ENCODE measurements at regions not wholly inside any gene's neighbourhood (a gene's known extent, or its start where the extent isn't known, plus 50 kb on each side); places are given as distances from the start of the nearest gene placed in this dataset.

GRCh38 chr14:76320486-76320885, 55.5 kb upstream of the ESRRB start:
- no peak overlapping the region for H2AFZ ChIP-seq (ENCODE audit: low read length)
- no peak overlapping the region for H3K27ac ChIP-seq (ENCODE audit: insufficient read depth, low read length)
- TF ChIP-seq EZH2 (IDR thresholded peaks at IDR 0.05; ENCODE audit: low read length, missing control alignments) (no peak), CTCF (conservative IDR thresholded peaks at IDR 0.05 in 1 of 2, IDR thresholded peaks at IDR 0.05 in 1 of 2; ENCODE audit: low read depth in 1 of 2, low read length in 2 of 2) (no peak)
- H3K79me2 ChIP-seq (ENCODE audit: control insufficient read depth, insufficient read depth, low read length): no peaks in the 10 kb centered on the region
- H3K36me3 ChIP-seq (ENCODE audit: control insufficient read depth, insufficient read depth, low read length): no peaks in the 10 kb centered on the region
- no peaks in the 10 kb centered on the region for H4K20me1 ChIP-seq (ENCODE audit: control insufficient read depth, extremely low read depth, insufficient read depth, low read length)
- H3K9me3 ChIP-seq (ENCODE audit: control insufficient read depth, insufficient read depth, low read depth, low read length): no peaks in the 10 kb centered on the region
- H3K4me3 ChIP-seq (replicated peaks in 1 of 4; ENCODE audit: control extremely low read depth in 1 of 4, insufficient read depth in 1 of 4, low read depth in 3 of 4, low read length in 4 of 4): no peak overlapping the region
- H3K27me3 ChIP-seq (ENCODE audit: control insufficient read depth, insufficient read depth, low read length): no peaks in the 10 kb centered on the region
- no peak for DNase-seq (ENCODE audit: low read depth in 2 of 2)
- H3K4me2 ChIP-seq (ENCODE audit: extremely low read depth, insufficient read depth, low read length): no peak overlapping the region
- H3K4me1 ChIP-seq (ENCODE audit: control insufficient read depth, extremely low read depth, insufficient read depth, low read length): no peaks in the 10 kb centered on the region
- no peak overlapping the region for H3K9ac ChIP-seq (ENCODE audit: insufficient read depth, low read length)

GRCh38 chr14:76320975-76321374, 55.0 kb upstream of the ESRRB start:
- Histone ChIP-seq H3K27ac (ENCODE audit: insufficient read depth, low read length) (no peak overlapping the region), H3K79me2 (ENCODE audit: control insufficient read depth, insufficient read depth, low read length) (no peaks in the 10 kb centered on the region), H3K36me3 (ENCODE audit: control insufficient read depth, insufficient read depth, low read length) (no peaks in the 10 kb centered on the region), H3K4me2 (ENCODE audit: extremely low read depth, insufficient read depth, low read length) (no peak overlapping the region), H3K9me3 (ENCODE audit: control insufficient read depth, insufficient read depth, low read depth, low read length) (no peaks in the 10 kb centered on the region), H3K9ac (ENCODE audit: insufficient read depth, low read length) (no peak overlapping the region), H4K20me1 (ENCODE audit: control insufficient read depth, extremely low read depth, insufficient read depth, low read length) (no peaks in the 10 kb centered on the region), H2AFZ (ENCODE audit: low read length) (no peak overlapping the region), H3K4me3 (replicated peaks in 1 of 4; ENCODE audit: control extremely low read depth in 1 of 4, insufficient read depth in 1 of 4, low read depth in 3 of 4, low read length in 4 of 4) (no peak overlapping the region), H3K27me3 (ENCODE audit: control insufficient read depth, insufficient read depth, low read length) (no peaks in the 10 kb centered on the region), H3K4me1 (ENCODE audit: control insufficient read depth, extremely low read depth, insufficient read depth, low read length) (no peaks in the 10 kb centered on the region)
- TF ChIP-seq CTCF (conservative IDR thresholded peaks at IDR 0.05 in 1 of 2, IDR thresholded peaks at IDR 0.05 in 1 of 2; ENCODE audit: low read depth in 1 of 2, low read length in 2 of 2) (no peak), EZH2 (IDR thresholded peaks at IDR 0.05; ENCODE audit: low read length, missing control alignments) (no peak)
- DNase-seq (ENCODE audit: low read depth in 2 of 2): no peak

GRCh38 chr14:76322594-76323220, 53.2 kb upstream of the ESRRB start:
- H3K4me2 ChIP-seq (ENCODE audit: extremely low read depth, insufficient read depth, low read length): no peak overlapping the region
- H3K4me1 ChIP-seq (ENCODE audit: control insufficient read depth, extremely low read depth, insufficient read depth, low read length): no peaks in the 10 kb centered on the region
- no peaks in the 10 kb centered on the region for H3K9me3 ChIP-seq (ENCODE audit: control insufficient read depth, insufficient read depth, low read depth, low read length)
- H3K36me3 ChIP-seq (ENCODE audit: control insufficient read depth, insufficient read depth, low read length): no peaks in the 10 kb centered on the region
- no peaks in the 10 kb centered on the region for H3K27me3 ChIP-seq (ENCODE audit: control insufficient read depth, insufficient read depth, low read length)
- no peak overlapping the region for H3K4me3 ChIP-seq (replicated peaks in 1 of 4; ENCODE audit: control extremely low read depth in 1 of 4, insufficient read depth in 1 of 4, low read depth in 3 of 4, low read length in 4 of 4)
- no peaks in the 10 kb centered on the region for H3K79me2 ChIP-seq (ENCODE audit: control insufficient read depth, insufficient read depth, low read length)
- H4K20me1 ChIP-seq (ENCODE audit: control insufficient read depth, extremely low read depth, insufficient read depth, low read length): no peaks in the 10 kb centered on the region
- TF ChIP-seq CTCF (conservative IDR thresholded peaks at IDR 0.05 in 1 of 2, IDR thresholded peaks at IDR 0.05 in 1 of 2; ENCODE audit: low read depth in 1 of 2, low read length in 2 of 2): no peak
- TF ChIP-seq EZH2 (IDR thresholded peaks at IDR 0.05; ENCODE audit: low read length, missing control alignments): no peak
- H2AFZ ChIP-seq (ENCODE audit: low read length): no peak overlapping the region
- H3K9ac ChIP-seq (ENCODE audit: insufficient read depth, low read length): no peak overlapping the region
- H3K27ac ChIP-seq (ENCODE audit: insufficient read depth, low read length): no peak overlapping the region
- no peak for DNase-seq (ENCODE audit: low read depth in 2 of 2)
